GM19395 (cell line): ENCODE measurements at regions not wholly inside any gene's neighbourhood (a gene's known extent, or its start where the extent isn't known, plus 50 kb on each side); places are given as distances from the start of the nearest gene placed in this dataset.
"Not testable (repeated sequence)": the region's sequence is repeated elsewhere in the genome, so short reads cannot be mapped to it uniquely, and the experiment has no call there.

Experiments
- ATAC-seq: cut with Tn5 transposase; IDR thresholded peaks from one replicate; pipeline ENCODE4 v1.9.1; 2021; ENCODE audit warnings: mild to moderate bottlenecking, moderate library complexity; ENCODE audit not compliant: unreplicated experiment

- ATAC-seq, result no peak
Measured at GRCh38 chr5:136631186-136631585, 265.8 kb upstream of the TRPC7 start.

- no peak for ATAC-seq
Measured at GRCh38 chr5:136629125-136629792, 263.9 kb upstream of the TRPC7 start.

- no peak for ATAC-seq
Measured at GRCh38 chr5:136626531-136626930, 261.2 kb upstream of the TRPC7 start.

- ATAC-seq, result no peak
Measured at GRCh38 chr5:136622747-136623146, 257.4 kb upstream of the TRPC7 start.

- no peak for ATAC-seq
Measured at GRCh38 chr5:136621743-136622142, 256.4 kb upstream of the TRPC7 start.

GRCh38 chr5:136620621-136621020 is 255.3 kb upstream of the TRPC7 start:
- no peak for ATAC-seq

- ATAC-seq, result no peak
Measured at GRCh38 chr5:136620016-136620419, 254.7 kb upstream of the TRPC7 start.

- ATAC-seq, result no peak
Measured at GRCh38 chr5:136619556-136619955, 254.2 kb upstream of the TRPC7 start.

GRCh38 chr5:136615251-136616119 is 250.1 kb upstream of the TRPC7 start:
- ATAC-seq, result no peak

GRCh38 chr5:136613230-136613629 is 247.9 kb upstream of the TRPC7 start:
- ATAC-seq, result no peak

- no peak for ATAC-seq
Measured at GRCh38 chr5:136605638-136606037, 240.3 kb upstream of the TRPC7 start.

- ATAC-seq, result no peak
Measured at GRCh38 chr5:136600306-136600705, 235.0 kb upstream of the TRPC7 start.

- no peak for ATAC-seq
Measured at GRCh38 chr5:136598802-136599404, 233.6 kb upstream of the TRPC7 start.

- ATAC-seq, result no peak
Measured at GRCh38 chr5:136594416-136594815, 229.1 kb upstream of the TRPC7 start.

GRCh38 chr5:136590581-136590980 is 225.2 kb upstream of the TRPC7 start:
- no peak for ATAC-seq

- no peak for ATAC-seq
Measured at GRCh38 chr5:136586196-136586595, 220.9 kb upstream of the TRPC7 start.

- no peak for ATAC-seq
Measured at GRCh38 chr5:136584474-136584873, 219.1 kb upstream of the TRPC7 start.

- ATAC-seq, result no peak
Measured at GRCh38 chr5:136579238-136579637, 213.9 kb upstream of the TRPC7 start.

GRCh38 chr5:136569875-136570274 is 204.5 kb upstream of the TRPC7 start:
- ATAC-seq, result not testable (repeated sequence)

- not testable (repeated sequence) for ATAC-seq
Measured at GRCh38 chr5:136565457-136565856, 200.1 kb upstream of the TRPC7 start.

- ATAC-seq, result not testable (repeated sequence)
Measured at GRCh38 chr5:136565050-136565449, 199.7 kb upstream of the TRPC7 start.

GRCh38 chr5:136564431-136564830 is 199.1 kb upstream of the TRPC7 start:
- not testable (repeated sequence) for ATAC-seq
